Suprapubic skin (tissue), 4 donors: ENCODE measurements at regions not wholly inside any gene's neighbourhood (a gene's known extent, or its start where the extent isn't known, plus 50 kb on each side); places are given as distances from the start of the nearest gene placed in this dataset.
"Not testable (repeated sequence)": the region's sequence is repeated elsewhere in the genome, so short reads cannot be mapped to it uniquely, and the experiment has no call there.

Experiments
- DNase-seq, 2 donors: peaks; one replicate each; pipeline ENCODE4 v3.0.0-alpha.2; 2019; ENCODE audit warnings: low spot score in 2 of 2
- H3K27ac ChIP-seq: fragments of 200-600 bp; sonication (generic); one replicate; pipeline ENCODE4 v1.5.1; 2019
- H3K27me3 ChIP-seq: fragments of 200-600 bp; sonication (generic); one replicate; pipeline ENCODE4 v1.5.1; 2019
- H3K36me3 ChIP-seq: fragments of 200-600 bp; sonication (generic); one replicate; pipeline ENCODE4 v1.5.1; 2019
- H3K4me1 ChIP-seq: fragments of 200-600 bp; sonication (generic); one replicate; pipeline ENCODE4 v1.5.1; 2019
- H3K4me3 ChIP-seq: fragments of 200-600 bp; sonication (generic); one replicate; pipeline ENCODE4 v1.5.1; 2019; ENCODE audit warnings: mild to moderate bottlenecking
- H3K9me3 ChIP-seq: fragments of 200-600 bp; sonication (generic); one replicate; pipeline ENCODE4 v1.5.1; 2019
- EP300 ChIP-seq: sonication (generic); formaldehyde crosslinking; IDR thresholded peaks from one replicate; pipeline ENCODE4 v1.6.1; 2017; ENCODE audit warnings: antibody characterized with exemption
- POLR2A ChIP-seq, 2 donors: fragments of 450-650 bp; IDR thresholded peaks; one replicate each; pipeline ENCODE4 v1.6.1; 2017; ENCODE audit warnings: antibody characterized with exemption in 2 of 2, mild to moderate bottlenecking in 2 of 2, moderate library complexity in 2 of 2
- POLR2AphosphoS5 ChIP-seq, 3 donors: sonication (generic); formaldehyde crosslinking; IDR thresholded peaks; one replicate each; pipeline ENCODE4 v1.6.1; 2017; ENCODE audit warnings: antibody characterized with exemption in 3 of 3
- WGBS: methylation state at CpG from one replicate; pipeline ENCODE4 v1.1.5; 2018; 5-methylcytosine and 5-hydroxymethylcytosine counted together
- TF ChIP-seq, protein P1 (sequence below), 2 donors: fragments of 200-600 bp in 1 of 2; fragments of 450-650 bp in 1 of 2; sonication (generic) in 1 of 2; IDR thresholded peaks; one replicate each; pipeline ENCODE4 v1.5.1; 2016 to 2019; ENCODE audit warnings: antibody characterized with exemption in 2 of 2, mild to moderate bottlenecking in 1 of 2, moderate library complexity in 1 of 2

DNA sequence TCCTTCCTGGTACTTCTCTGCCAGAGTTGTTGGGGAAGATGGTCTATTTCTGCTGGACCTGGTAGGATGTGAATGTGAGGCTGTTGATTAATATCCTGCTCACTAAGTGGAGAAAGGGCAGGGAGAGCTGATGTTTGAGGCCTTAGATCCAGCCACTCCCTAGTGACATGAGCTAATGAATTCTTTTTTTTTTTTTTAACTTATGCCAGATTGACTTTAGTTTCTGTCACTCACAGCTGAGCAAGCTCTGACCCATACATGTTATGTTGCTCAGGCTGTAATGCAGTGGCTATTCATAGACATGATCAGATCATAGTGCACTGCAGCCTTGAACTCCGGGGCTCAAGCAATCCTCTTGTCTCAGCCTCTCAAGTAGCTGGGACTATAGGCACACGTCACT, 75.1 kb upstream of the SPRY4 start:
- no peaks in the 10 kb centered on the region for H3K9me3 ChIP-seq
- no peak overlapping the region for H3K4me3 ChIP-seq
- WGBS = 69% methylated on average over 2 of the region's 2 CpGs
- no peaks in the 10 kb centered on the region for H3K36me3 ChIP-seq
- H3K27me3 ChIP-seq = no peaks in the 10 kb centered on the region
- TF ChIP-seq, protein P1, sequence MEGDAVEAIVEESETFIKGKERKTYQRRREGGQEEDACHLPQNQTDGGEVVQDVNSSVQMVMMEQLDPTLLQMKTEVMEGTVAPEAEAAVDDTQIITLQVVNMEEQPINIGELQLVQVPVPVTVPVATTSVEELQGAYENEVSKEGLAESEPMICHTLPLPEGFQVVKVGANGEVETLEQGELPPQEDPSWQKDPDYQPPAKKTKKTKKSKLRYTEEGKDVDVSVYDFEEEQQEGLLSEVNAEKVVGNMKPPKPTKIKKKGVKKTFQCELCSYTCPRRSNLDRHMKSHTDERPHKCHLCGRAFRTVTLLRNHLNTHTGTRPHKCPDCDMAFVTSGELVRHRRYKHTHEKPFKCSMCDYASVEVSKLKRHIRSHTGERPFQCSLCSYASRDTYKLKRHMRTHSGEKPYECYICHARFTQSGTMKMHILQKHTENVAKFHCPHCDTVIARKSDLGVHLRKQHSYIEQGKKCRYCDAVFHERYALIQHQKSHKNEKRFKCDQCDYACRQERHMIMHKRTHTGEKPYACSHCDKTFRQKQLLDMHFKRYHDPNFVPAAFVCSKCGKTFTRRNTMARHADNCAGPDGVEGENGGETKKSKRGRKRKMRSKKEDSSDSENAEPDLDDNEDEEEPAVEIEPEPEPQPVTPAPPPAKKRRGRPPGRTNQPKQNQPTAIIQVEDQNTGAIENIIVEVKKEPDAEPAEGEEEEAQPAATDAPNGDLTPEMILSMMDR (IDR thresholded peaks at IDR 0.05) = no peak
- TF ChIP-seq POLR2A (IDR thresholded peaks at IDR 0.05) = no peak
- TF ChIP-seq EP300 = no peak
- no peak for TF ChIP-seq POLR2AphosphoS5 (IDR thresholded peaks at IDR 0.05)
- no peak overlapping the region for H3K27ac ChIP-seq
- no peak for DNase-seq
- H3K4me1 ChIP-seq = no peaks in the 10 kb centered on the region

DNA sequence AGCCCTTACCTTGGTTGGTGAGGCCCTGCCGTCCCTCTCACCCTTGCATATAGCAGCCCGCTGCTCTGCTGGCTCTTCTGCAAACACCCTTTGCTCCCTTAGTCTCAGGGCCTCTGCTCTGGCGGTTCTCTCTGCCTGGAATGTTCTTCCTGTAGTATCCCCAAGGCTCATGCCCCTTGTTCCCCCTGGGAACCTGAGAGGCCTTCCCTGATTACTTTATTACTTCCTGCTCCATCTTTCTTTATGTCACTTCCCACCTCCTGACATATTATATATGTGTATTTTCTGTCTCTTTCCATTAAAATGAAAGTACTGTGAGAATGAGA, 73.9 kb upstream of the SPRY4 start:
- Histone ChIP-seq H3K4me1 (no peaks in the 10 kb centered on the region), H3K36me3 (no peaks in the 10 kb centered on the region), H3K27ac (no peak overlapping the region), H3K9me3 (no peaks in the 10 kb centered on the region), H3K4me3 (no peak overlapping the region), H3K27me3 (no peaks in the 10 kb centered on the region)
- 87% methylated on average over 3 of the region's 3 CpGs for WGBS
- TF ChIP-seq POLR2A (IDR thresholded peaks at IDR 0.05) (no peak), EP300 (no peak), POLR2AphosphoS5 (IDR thresholded peaks at IDR 0.05) (no peak)
- TF ChIP-seq, protein P1 (IDR thresholded peaks at IDR 0.05) = no peak
- no peak for DNase-seq

DNA sequence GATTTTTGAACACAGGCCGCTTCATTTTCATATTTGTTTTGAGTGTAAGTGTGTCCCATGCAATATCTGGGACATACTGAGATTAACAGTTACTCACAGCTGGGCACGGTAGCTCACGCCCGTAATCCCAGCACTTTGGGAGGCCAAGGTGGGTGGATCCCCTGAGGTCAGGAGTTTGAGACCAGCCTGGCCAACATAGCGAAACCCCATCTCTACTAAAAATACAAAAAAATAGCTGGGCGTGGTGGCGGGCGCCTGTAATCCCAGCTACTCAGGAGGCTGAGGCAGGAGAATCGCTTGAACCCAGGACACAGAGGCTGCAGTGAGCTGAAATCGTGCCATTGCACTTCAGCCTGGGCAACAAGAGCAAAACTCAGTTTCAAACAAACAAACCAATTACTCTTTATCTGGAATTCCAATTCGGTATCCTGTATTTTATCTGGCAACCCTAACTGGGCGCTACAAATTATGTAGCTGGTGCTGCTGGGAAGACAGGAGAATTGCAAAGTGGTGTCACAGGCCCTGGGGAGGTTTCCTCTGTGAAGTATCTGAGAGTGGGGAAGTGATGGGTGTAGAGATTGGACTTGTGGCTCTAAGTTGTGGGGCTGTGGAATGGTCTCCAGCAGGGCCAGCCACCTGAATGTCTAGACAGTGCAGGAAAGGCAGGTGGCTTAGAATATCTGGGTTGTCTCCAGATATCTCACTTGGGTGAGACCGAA, 73.3 kb upstream of the SPRY4 start:
- DNase-seq, H3K4me1 ChIP-seq, H3K9me3 ChIP-seq, H3K36me3 ChIP-seq, H3K4me3 ChIP-seq, H3K27me3 ChIP-seq, H3K27ac ChIP-seq: not testable (repeated sequence)
- WGBS = 92% methylated on average over 13 of the region's 13 CpGs

DNA sequence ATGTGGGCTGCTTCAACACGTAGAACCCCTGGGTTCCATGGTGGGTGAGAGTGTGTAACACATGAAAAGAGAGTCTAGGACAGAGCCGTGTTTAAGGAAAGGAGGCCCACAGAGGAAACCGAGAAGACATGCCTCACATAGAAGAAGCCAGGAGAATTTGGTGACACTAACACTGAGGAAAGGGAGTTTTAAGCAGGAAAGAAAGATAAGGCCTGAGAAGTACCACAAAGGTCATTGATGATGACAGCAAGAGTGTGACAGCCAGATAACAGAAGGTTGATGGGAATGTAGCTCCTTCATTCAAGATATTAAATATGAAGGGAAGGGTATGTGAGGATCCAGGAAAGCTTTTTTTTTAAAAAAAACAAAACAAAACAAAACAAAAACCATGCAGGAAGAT, 72.4 kb upstream of the SPRY4 start:
- no peaks in the 10 kb centered on the region for H3K36me3 ChIP-seq
- no peak overlapping the region for H3K4me3 ChIP-seq
- DNase-seq = no peak
- TF ChIP-seq EP300 (no peak), POLR2AphosphoS5 (IDR thresholded peaks at IDR 0.05) (no peak), POLR2A (IDR thresholded peaks at IDR 0.05) (no peak)
- TF ChIP-seq, protein P1 (IDR thresholded peaks at IDR 0.05) = no peak
- 85% methylated on average over 3 of the region's 3 CpGs for WGBS
- no peak overlapping the region for H3K27ac ChIP-seq
- no peaks in the 10 kb centered on the region for H3K4me1 ChIP-seq
- no peaks in the 10 kb centered on the region for H3K9me3 ChIP-seq
- no peaks in the 10 kb centered on the region for H3K27me3 ChIP-seq

DNA sequence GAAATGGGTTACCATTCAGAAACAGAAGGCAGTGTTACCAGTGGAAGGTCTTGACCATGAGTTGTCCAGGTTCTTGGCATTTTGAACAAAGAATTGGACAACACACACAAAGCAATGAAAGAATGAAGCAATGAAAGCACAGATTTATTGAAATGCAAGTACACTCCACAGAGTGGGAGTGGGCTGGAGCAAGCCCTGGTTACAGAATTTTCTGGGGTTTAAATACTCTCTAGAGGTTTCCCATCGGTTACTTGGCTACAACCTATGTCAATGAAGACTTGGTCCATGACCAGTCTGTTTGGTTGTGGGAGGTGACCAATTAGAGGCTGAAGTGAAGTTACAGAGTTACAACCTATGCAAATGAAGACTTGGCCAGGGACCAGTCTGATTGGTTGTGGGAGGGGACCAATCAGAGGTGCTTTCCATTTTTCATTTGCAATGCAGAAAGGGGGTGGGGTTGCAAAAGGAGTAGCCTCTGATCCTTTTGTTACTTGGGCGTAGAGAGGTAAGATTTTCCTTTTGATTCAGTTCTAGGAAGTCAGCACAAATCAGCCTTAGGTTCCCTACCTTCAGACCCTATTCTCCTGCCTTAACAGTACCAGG, 71.7 kb upstream of the SPRY4 start:
- 84% methylated on average over 2 of the region's 2 CpGs for WGBS
- no peak overlapping the region for H3K4me3 ChIP-seq
- no peak overlapping the region for H3K27ac ChIP-seq
- no peaks in the 10 kb centered on the region for H3K36me3 ChIP-seq
- DNase-seq = no peak
- no peaks in the 10 kb centered on the region for H3K27me3 ChIP-seq
- H3K4me1 ChIP-seq = no peaks in the 10 kb centered on the region
- no peak for TF ChIP-seq POLR2A (IDR thresholded peaks at IDR 0.05)
- no peak for TF ChIP-seq EP300
- TF ChIP-seq, protein P1 (IDR thresholded peaks at IDR 0.05) = no peak
- TF ChIP-seq POLR2AphosphoS5 (IDR thresholded peaks at IDR 0.05) = no peak
- no peaks in the 10 kb centered on the region for H3K9me3 ChIP-seq
